ENCODE measurements at regions not wholly inside any gene's neighbourhood (a gene's known extent, or its start where the extent isn't known, plus 50 kb on each side); places are given as distances from the start of the nearest gene placed in this dataset.

DNA sequence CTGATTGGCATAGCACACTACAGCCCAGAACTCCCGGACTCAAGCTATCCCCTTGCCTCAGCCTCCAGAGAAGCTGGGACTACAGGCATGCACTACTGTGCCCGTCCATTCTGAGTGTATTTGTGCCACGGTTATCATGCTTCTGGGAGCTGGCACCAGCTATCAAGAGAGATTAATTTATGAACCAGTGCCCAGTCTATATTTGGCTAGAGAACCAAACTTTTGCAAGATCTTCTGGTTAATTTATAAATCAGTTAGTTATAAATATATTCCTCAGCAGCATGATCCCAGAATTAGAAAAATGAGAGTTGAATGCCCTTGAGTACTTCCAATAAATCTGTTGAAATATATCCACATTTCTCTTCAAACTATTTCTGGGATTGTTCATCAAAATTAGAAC, 67.5 kb upstream of the OR5AN1 start:
- no peaks in the 10 kb centered on the region for H3K9me3 ChIP-seq (ENCODE audit: insufficient read depth, low read depth, low read length)
- H3K4me3 ChIP-seq (ENCODE audit: low read length, poor library complexity, severe bottlenecking) = no peak overlapping the region
- H3K9ac ChIP-seq (ENCODE audit: low read depth, low read length, poor library complexity, severe bottlenecking) = no peak overlapping the region
- no peaks in the 10 kb centered on the region for H3K79me2 ChIP-seq (ENCODE audit: insufficient read depth, low read length)
- no peak overlapping the region for H2AFZ ChIP-seq (ENCODE audit: low read length)
- no peaks in the 10 kb centered on the region for H3F3A ChIP-seq (ENCODE audit: low read depth)
- TF ChIP-seq, protein P1, sequence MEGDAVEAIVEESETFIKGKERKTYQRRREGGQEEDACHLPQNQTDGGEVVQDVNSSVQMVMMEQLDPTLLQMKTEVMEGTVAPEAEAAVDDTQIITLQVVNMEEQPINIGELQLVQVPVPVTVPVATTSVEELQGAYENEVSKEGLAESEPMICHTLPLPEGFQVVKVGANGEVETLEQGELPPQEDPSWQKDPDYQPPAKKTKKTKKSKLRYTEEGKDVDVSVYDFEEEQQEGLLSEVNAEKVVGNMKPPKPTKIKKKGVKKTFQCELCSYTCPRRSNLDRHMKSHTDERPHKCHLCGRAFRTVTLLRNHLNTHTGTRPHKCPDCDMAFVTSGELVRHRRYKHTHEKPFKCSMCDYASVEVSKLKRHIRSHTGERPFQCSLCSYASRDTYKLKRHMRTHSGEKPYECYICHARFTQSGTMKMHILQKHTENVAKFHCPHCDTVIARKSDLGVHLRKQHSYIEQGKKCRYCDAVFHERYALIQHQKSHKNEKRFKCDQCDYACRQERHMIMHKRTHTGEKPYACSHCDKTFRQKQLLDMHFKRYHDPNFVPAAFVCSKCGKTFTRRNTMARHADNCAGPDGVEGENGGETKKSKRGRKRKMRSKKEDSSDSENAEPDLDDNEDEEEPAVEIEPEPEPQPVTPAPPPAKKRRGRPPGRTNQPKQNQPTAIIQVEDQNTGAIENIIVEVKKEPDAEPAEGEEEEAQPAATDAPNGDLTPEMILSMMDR (conservative IDR thresholded peaks at IDR 0.05; ENCODE audit: low read length) = no peak
- TF ChIP-seq EZH2phosphoT487 (IDR thresholded peaks at IDR 0.05; ENCODE audit: borderline replicate concordance) = no peak
- H3K9me2 ChIP-seq (replicated peaks; ENCODE audit: low read depth, low read length) = no peaks in the 10 kb centered on the region
- no peak overlapping the region for H3K4me2 ChIP-seq (ENCODE audit: low read depth, low read length, poor library complexity, severe bottlenecking)
- no peaks in the 10 kb centered on the region for H3K4me1 ChIP-seq (ENCODE audit: insufficient read depth, low read length, poor library complexity, severe bottlenecking)
- no peaks in the 10 kb centered on the region for H3K27me3 ChIP-seq (ENCODE audit: insufficient read depth, low read length, poor library complexity, severe bottlenecking)
- H3K36me3 ChIP-seq (ENCODE audit: insufficient read depth, low read length) = no peaks in the 10 kb centered on the region
- H4K20me1 ChIP-seq (ENCODE audit: insufficient read depth, low read length, poor library complexity, severe bottlenecking) = no peaks in the 10 kb centered on the region

DNA sequence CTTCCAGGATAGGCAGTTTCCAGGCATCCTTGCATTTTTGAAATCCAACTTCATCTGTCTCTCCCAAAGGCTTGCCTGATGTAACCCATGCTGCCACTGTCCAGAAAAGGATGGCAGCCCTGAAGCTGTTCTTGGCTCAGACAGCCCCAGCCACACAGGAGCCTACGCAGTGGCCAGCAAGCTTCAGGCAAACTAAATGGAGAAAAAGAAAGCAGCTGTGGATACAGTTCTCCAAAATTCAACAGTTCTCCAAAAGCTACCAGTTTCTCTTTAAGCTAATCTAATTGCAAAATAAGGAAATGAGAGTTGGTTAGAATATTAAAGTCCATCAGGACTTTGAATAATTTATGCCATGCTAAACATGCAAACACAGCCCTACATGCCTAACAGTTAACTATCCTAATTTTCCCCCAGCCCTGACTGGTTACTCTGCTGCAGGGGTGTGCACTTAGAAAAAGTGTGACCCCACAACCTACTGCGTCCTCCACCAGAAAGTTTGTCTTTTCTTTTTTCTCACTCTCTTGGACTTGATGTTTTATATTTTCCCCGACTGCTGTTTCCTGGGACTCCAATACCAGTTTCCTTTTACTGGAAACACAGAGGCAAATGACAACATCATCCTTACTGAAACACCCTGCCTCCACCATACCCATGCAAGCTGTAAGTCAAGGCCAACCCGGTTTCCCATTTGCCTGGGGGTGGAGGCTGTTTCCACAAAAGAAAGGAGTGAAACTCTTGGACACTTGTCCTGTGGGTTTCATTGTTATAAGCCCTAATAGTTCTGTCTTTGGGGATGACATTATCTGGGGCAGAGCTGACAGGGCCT, 69.1 kb upstream of the OR5AN1 start:
- H3K79me2 ChIP-seq (ENCODE audit: insufficient read depth, low read length) = no peaks in the 10 kb centered on the region
- H3K4me1 ChIP-seq (ENCODE audit: insufficient read depth, low read length, poor library complexity, severe bottlenecking) = no peaks in the 10 kb centered on the region
- no peak for TF ChIP-seq EZH2phosphoT487 (IDR thresholded peaks at IDR 0.05; ENCODE audit: borderline replicate concordance)
- TF ChIP-seq, protein P1 (conservative IDR thresholded peaks at IDR 0.05; ENCODE audit: low read length) = no peak
- no peak overlapping the region for H3K9ac ChIP-seq (ENCODE audit: low read depth, low read length, poor library complexity, severe bottlenecking)
- H3K4me2 ChIP-seq (ENCODE audit: low read depth, low read length, poor library complexity, severe bottlenecking) = no peak overlapping the region
- no peaks in the 10 kb centered on the region for H4K20me1 ChIP-seq (ENCODE audit: insufficient read depth, low read length, poor library complexity, severe bottlenecking)
- H3F3A ChIP-seq (ENCODE audit: low read depth) = no peaks in the 10 kb centered on the region
- no peaks in the 10 kb centered on the region for H3K27me3 ChIP-seq (ENCODE audit: insufficient read depth, low read length, poor library complexity, severe bottlenecking)
- no peak overlapping the region for H3K4me3 ChIP-seq (ENCODE audit: low read length, poor library complexity, severe bottlenecking)
- H3K9me3 ChIP-seq (ENCODE audit: insufficient read depth, low read depth, low read length) = no peaks in the 10 kb centered on the region
- H3K9me2 ChIP-seq (replicated peaks; ENCODE audit: low read depth, low read length) = no peaks in the 10 kb centered on the region
- H2AFZ ChIP-seq (ENCODE audit: low read length) = no peak overlapping the region
- no peaks in the 10 kb centered on the region for H3K36me3 ChIP-seq (ENCODE audit: insufficient read depth, low read length)

DNA sequence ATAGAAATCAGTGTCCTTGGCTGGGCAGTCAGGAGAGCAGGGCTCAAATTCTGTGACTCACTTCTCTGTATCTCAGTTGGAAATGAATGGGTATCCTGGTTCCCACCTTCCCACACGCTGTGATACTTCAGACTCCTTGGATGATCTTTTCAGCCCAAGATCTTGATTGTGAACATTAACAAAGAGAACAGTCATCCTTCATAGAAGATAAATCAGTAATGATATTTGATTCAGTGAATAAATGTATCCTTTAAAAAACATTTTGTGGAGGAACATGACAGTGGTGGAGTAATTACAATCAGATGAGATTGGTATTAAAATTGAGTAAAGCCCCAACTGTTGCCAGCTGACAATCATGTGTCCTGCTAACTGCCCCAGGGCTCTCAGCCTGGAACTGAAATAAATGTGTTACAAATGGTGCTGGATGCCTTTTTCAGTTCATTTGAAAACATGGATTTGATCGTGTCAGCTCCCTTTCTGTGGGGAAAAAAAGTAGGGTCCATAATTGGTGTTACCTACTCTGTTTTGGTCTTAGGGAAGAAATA, 72.9 kb upstream of the OR5AN1 start:
- Histone ChIP-seq H3K9me3 (ENCODE audit: insufficient read depth, low read depth, low read length) (no peaks in the 10 kb centered on the region), H3K27me3 (ENCODE audit: insufficient read depth, low read length, poor library complexity, severe bottlenecking) (no peaks in the 10 kb centered on the region), H3K36me3 (ENCODE audit: insufficient read depth, low read length) (no peaks in the 10 kb centered on the region), H3K79me2 (ENCODE audit: insufficient read depth, low read length) (no peaks in the 10 kb centered on the region), H3K4me3 (ENCODE audit: low read length, poor library complexity, severe bottlenecking) (no peak overlapping the region), H3K4me1 (ENCODE audit: insufficient read depth, low read length, poor library complexity, severe bottlenecking) (no peaks in the 10 kb centered on the region), H3K4me2 (ENCODE audit: low read depth, low read length, poor library complexity, severe bottlenecking) (no peak overlapping the region), H3K9ac (ENCODE audit: low read depth, low read length, poor library complexity, severe bottlenecking) (no peak overlapping the region), H4K20me1 (ENCODE audit: insufficient read depth, low read length, poor library complexity, severe bottlenecking) (no peaks in the 10 kb centered on the region), H2AFZ (ENCODE audit: low read length) (no peak overlapping the region), H3K9me2 (replicated peaks; ENCODE audit: low read depth, low read length) (no peaks in the 10 kb centered on the region), H3F3A (ENCODE audit: low read depth) (no peaks in the 10 kb centered on the region)
- no peak for TF ChIP-seq EZH2phosphoT487 (IDR thresholded peaks at IDR 0.05; ENCODE audit: borderline replicate concordance)
- TF ChIP-seq, protein P1 (conservative IDR thresholded peaks at IDR 0.05; ENCODE audit: low read length) = no peak

Data from Loucy (cell line).